Lower leg skin (tissue), 3 donors: ENCODE measurements at regions not wholly inside any gene's neighbourhood (a gene's known extent, or its start where the extent isn't known, plus 50 kb on each side); places are given as distances from the start of the nearest gene placed in this dataset.

Experiments
- CTCF ChIP-seq, 3 donors: fragments of 450-650 bp; IDR thresholded peaks; one replicate each; pipeline ENCODE4 v1.5.1; 2016; ENCODE audit warnings: antibody characterized with exemption in 3 of 3, mild to moderate bottlenecking in 3 of 3, moderate library complexity in 2 of 3
- POLR2A ChIP-seq, 2 donors: fragments of 450-650 bp; IDR thresholded peaks; one replicate each; pipeline ENCODE4 v1.6.1; 2016 to 2017; ENCODE audit warnings: antibody characterized with exemption in 2 of 2, mild to moderate bottlenecking in 1 of 2, moderate library complexity in 1 of 2

GRCh38 chr2:228433721-228434120 lies 252.2 kb upstream of the SPHKAP start:
- TF ChIP-seq CTCF (IDR thresholded peaks at IDR 0.05) (no peak), POLR2A (IDR thresholded peaks at IDR 0.05) (no peak)
